GM23338 (cell line): ENCODE measurements at regions not wholly inside any gene's neighbourhood (a gene's known extent, or its start where the extent isn't known, plus 50 kb on each side); places are given as distances from the start of the nearest gene placed in this dataset.

Source experiments
- ATAC-seq: fragments of 200-7000 bp; cut with Tn5 transposase; 3 replicates; pipeline ENCODE4 v1.9.1; 2020
- DNase-seq: peaks from one replicate; pipeline ENCODE4 v3.0.0-alpha.2; 2015; ENCODE audit warnings: low spot score
- H2AFZ ChIP-seq: fragments of 200-600 bp; sonication (generic); 2 replicates; pipeline ENCODE4 v1.8.0; 2016; ENCODE audit warnings: antibody characterized with exemption, mild to moderate bottlenecking, moderate library complexity
- H3F3A ChIP-seq: fragments of 200-600 bp; sonication (generic); replicated peaks from 2 replicates; pipeline ENCODE4 v1.8.0; 2017; ENCODE audit warnings: antibody characterized with exemption, mixed run types, low read depth
- H3K27ac ChIP-seq: fragments of 200-600 bp; sonication (generic); 2 replicates; pipeline ENCODE4 v1.6.1; 2016; ENCODE audit warnings: low read depth
- H3K27me3 ChIP-seq: fragments of 200-600 bp; sonication (generic); 2 replicates; pipeline ENCODE4 v1.8.0; 2016; ENCODE audit warnings: mild to moderate bottlenecking, mixed run types, moderate library complexity; ENCODE audit not compliant: insufficient read depth
- H3K36me3 ChIP-seq: fragments of 200-600 bp; sonication (generic); 2 replicates; pipeline ENCODE4 v1.8.0; 2016; ENCODE audit warnings: mild to moderate bottlenecking; ENCODE audit not compliant: insufficient read depth
- H3K4me1 ChIP-seq: fragments of 200-600 bp; sonication (generic); 2 replicates; pipeline ENCODE4 v1.8.0; 2016; ENCODE audit warnings: mild to moderate bottlenecking, moderate library complexity; ENCODE audit not compliant: insufficient read depth
- H3K4me2 ChIP-seq: fragments of 200-600 bp; sonication (generic); 2 replicates; pipeline ENCODE4 v1.7.1; 2017; ENCODE audit warnings: mixed run types
- H3K4me3 ChIP-seq: fragments of 200-600 bp; sonication (generic); 2 replicates; pipeline ENCODE4 v1.6.1; 2016; ENCODE audit warnings: mixed run types
- H3K79me2 ChIP-seq: fragments of 200-600 bp; sonication (generic); replicated peaks from 2 replicates; pipeline ENCODE4 v1.8.0; 2017; ENCODE audit warnings: mild to moderate bottlenecking; ENCODE audit not compliant: insufficient read depth
- H3K9me2 ChIP-seq: fragments of 200-600 bp; sonication (generic); 2 replicates; pipeline ENCODE4 v1.8.0; 2017; ENCODE audit not compliant: insufficient read depth
- H4K20me1 ChIP-seq: fragments of 200-600 bp; sonication (generic); replicated peaks from 2 replicates; pipeline ENCODE4 v1.8.0; 2017; ENCODE audit warnings: mild to moderate bottlenecking; ENCODE audit not compliant: insufficient read depth
- H3K27ac Mint-ChIP-seq: 2 replicates; pipeline ENCODE4 v1.8.0; 2020; ENCODE audit warnings: inconsistent platforms, mild to moderate bottlenecking, moderate library complexity, mixed read lengths
- H3K27me3 Mint-ChIP-seq: 3 replicates; pipeline ENCODE4 v1.8.0; 2022; ENCODE audit warnings: low read depth, mild to moderate bottlenecking, moderate library complexity, mixed read lengths, inconsistent platforms; ENCODE audit not compliant: insufficient read depth, poor library complexity
- H3K36me3 Mint-ChIP-seq: 3 replicates; pipeline ENCODE4 v1.8.0; 2021; ENCODE audit warnings: low read depth, mild to moderate bottlenecking, inconsistent platforms, moderate library complexity, mixed read lengths
- H3K4me1 Mint-ChIP-seq: 3 replicates; pipeline ENCODE4 v1.8.0; 2020; ENCODE audit warnings: mild to moderate bottlenecking, inconsistent platforms, mixed read lengths
- H3K4me3 Mint-ChIP-seq: 3 replicates; pipeline ENCODE4 v1.8.0; 2021; ENCODE audit warnings: moderate library complexity, mild to moderate bottlenecking, inconsistent platforms, mixed read lengths
- H3K9me3 Mint-ChIP-seq: 3 replicates; pipeline ENCODE4 v1.8.0; 2020; ENCODE audit warnings: moderate library complexity, mild to moderate bottlenecking, inconsistent platforms, mixed read lengths
- CREB1 ChIP-seq: fragments of 250-450 bp; sonication (Bioruptor Pico); IDR thresholded peaks from 2 replicates; pipeline ENCODE4 v1.5.0; 2020; ENCODE audit warnings: low read depth, mild to moderate bottlenecking, moderate library complexity
- CTCF ChIP-seq, 2 experiments: fragments of 200-600 bp in 1 of 2; sonication (generic) in 1 of 2; conservative IDR thresholded peaks; 2 replicates each; pipeline versions ENCODE4 v1.5.1 to v1.6.1; 2016 to 2017; ENCODE audit warnings: antibody characterized with exemption in 2 of 2, low read depth in 2 of 2, mild to moderate bottlenecking in 2 of 2, moderate library complexity in 1 of 2
- EZH2phosphoT487 ChIP-seq: fragments of 200-600 bp; sonication (generic); IDR thresholded peaks from one replicate; pipeline ENCODE4 v1.8.1; 2018; ENCODE audit warnings: antibody characterized with exemption; ENCODE audit not compliant: unreplicated experiment
- JUNB ChIP-seq: IDR thresholded peaks from one replicate; pipeline ENCODE4 v1.6.1; 2016; ENCODE audit warnings: antibody characterized with exemption; ENCODE audit not compliant: unreplicated experiment
- NANOG ChIP-seq: IDR thresholded peaks from 2 replicates; pipeline ENCODE4 v1.6.1; 2016; ENCODE audit warnings: antibody characterized with exemption, borderline replicate concordance
- POLR2AphosphoS5 ChIP-seq: IDR thresholded peaks from 2 replicates; pipeline ENCODE4 v1.6.1; 2016; ENCODE audit warnings: antibody characterized with exemption, low read depth
- REST ChIP-seq: IDR thresholded peaks from one replicate; pipeline ENCODE4 v1.6.1; 2018; ENCODE audit warnings: antibody characterized with exemption; ENCODE audit not compliant: unreplicated experiment
- STAT1 ChIP-seq: IDR thresholded peaks from one replicate; pipeline ENCODE4 v1.6.1; 2016; ENCODE audit warnings: antibody characterized with exemption; ENCODE audit not compliant: unreplicated experiment
- ZNF114 ChIP-seq: fragments of 250-450 bp; sonication (Bioruptor Pico); IDR thresholded peaks from 2 replicates; pipeline ENCODE4 v1.5.0; 2020; ENCODE audit warnings: mild to moderate bottlenecking, moderate library complexity
- ZNF331 ChIP-seq: fragments of 250-450 bp; sonication (Bioruptor Pico); IDR thresholded peaks from 2 replicates; pipeline ENCODE4 v1.5.0; 2020; ENCODE audit warnings: low read depth, mild to moderate bottlenecking, moderate library complexity
- ZNF462 ChIP-seq: fragments of 250-450 bp; sonication (Bioruptor Pico); IDR thresholded peaks from 2 replicates; pipeline ENCODE4 v1.5.0; 2020; ENCODE audit warnings: mild to moderate bottlenecking, moderate library complexity
- TF ChIP-seq, protein P1 (sequence below): IDR thresholded peaks from 2 replicates; pipeline ENCODE4 v1.6.1; 2016; ENCODE audit warnings: antibody characterized with exemption

GRCh38 chr21:31503939-31504338, 155.6 kb upstream of the SOD1 start:
- peaks cover 26% of the 10 kb centered on the region for H3K4me1 Mint-ChIP-seq
- no peaks in the 10 kb centered on the region for H3K36me3 Mint-ChIP-seq
- peaks cover 16% of the 10 kb centered on the region for H3K79me2 ChIP-seq
- peaks cover 7% of the 10 kb centered on the region for H3K27me3 Mint-ChIP-seq
- H3K4me2 ChIP-seq = no peak overlapping the region
- H3K4me3 Mint-ChIP-seq = no peak overlapping the region
- no peaks in the 10 kb centered on the region for H3K9me2 ChIP-seq
- no peak for ATAC-seq
- no peak overlapping the region for H3K27ac Mint-ChIP-seq
- no peak overlapping the region for H3K27ac ChIP-seq
- no peaks in the 10 kb centered on the region for H3K27me3 ChIP-seq
- no peak overlapping the region for H2AFZ ChIP-seq
- no peak for DNase-seq
- H3K36me3 ChIP-seq = no peaks in the 10 kb centered on the region
- H3K4me3 ChIP-seq = no peak overlapping the region
- H3K4me1 ChIP-seq = peaks cover 19% of the 10 kb centered on the region
- no peaks in the 10 kb centered on the region for H3F3A ChIP-seq
- TF ChIP-seq REST = no peak
- no peak for TF ChIP-seq CREB1 (CRISPR knock-in tag)
- TF ChIP-seq NANOG = no peak
- TF ChIP-seq JUNB = no peak
- no peak for TF ChIP-seq ZNF462 (CRISPR knock-in tag)
- TF ChIP-seq ZNF331 (CRISPR knock-in tag) = no peak
- TF ChIP-seq, protein P1, sequence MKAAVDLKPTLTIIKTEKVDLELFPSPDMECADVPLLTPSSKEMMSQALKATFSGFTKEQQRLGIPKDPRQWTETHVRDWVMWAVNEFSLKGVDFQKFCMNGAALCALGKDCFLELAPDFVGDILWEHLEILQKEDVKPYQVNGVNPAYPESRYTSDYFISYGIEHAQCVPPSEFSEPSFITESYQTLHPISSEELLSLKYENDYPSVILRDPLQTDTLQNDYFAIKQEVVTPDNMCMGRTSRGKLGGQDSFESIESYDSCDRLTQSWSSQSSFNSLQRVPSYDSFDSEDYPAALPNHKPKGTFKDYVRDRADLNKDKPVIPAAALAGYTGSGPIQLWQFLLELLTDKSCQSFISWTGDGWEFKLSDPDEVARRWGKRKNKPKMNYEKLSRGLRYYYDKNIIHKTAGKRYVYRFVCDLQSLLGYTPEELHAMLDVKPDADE = no peak
- no peak for TF ChIP-seq CTCF (conservative IDR thresholded peaks at IDR 0.05; ENCODE audit: low read depth in 2 of 2)
- no peak for TF ChIP-seq POLR2AphosphoS5
- no peak for TF ChIP-seq STAT1
- no peak for TF ChIP-seq EZH2phosphoT487
- TF ChIP-seq ZNF114 (CRISPR knock-in tag) = no peak
- no peaks in the 10 kb centered on the region for H3K9me3 Mint-ChIP-seq
- no peaks in the 10 kb centered on the region for H4K20me1 ChIP-seq
